ENCODE measurements at regions not wholly inside any gene's neighbourhood (a gene's known extent, or its start where the extent isn't known, plus 50 kb on each side); places are given as distances from the start of the nearest gene placed in this dataset.
"Not testable (repeated sequence)": the region's sequence is repeated elsewhere in the genome, so short reads cannot be mapped to it uniquely, and the experiment has no call there.

- no peak for DNase-seq (ENCODE audit: low read depth)
Measured at GRCh38 chr2:17254421-17254820, 263.8 kb downstream of the RAD51AP2 start.

GRCh38 chr2:17252258-17252657 lies 266.0 kb downstream of the RAD51AP2 start:
- DNase-seq (ENCODE audit: low read depth), result no peak

- no peak for DNase-seq (ENCODE audit: low read depth)
Measured at GRCh38 chr2:17251171-17251570, 267.1 kb downstream of the RAD51AP2 start.

- no peak for DNase-seq (ENCODE audit: low read depth)
Measured at GRCh38 chr2:17249249-17249648, 269.0 kb downstream of the RAD51AP2 start.

- no peak for DNase-seq (ENCODE audit: low read depth)
Measured at GRCh38 chr2:17245906-17246305, 272.3 kb downstream of the RAD51AP2 start.

- no peak for DNase-seq (ENCODE audit: low read depth)
Measured at GRCh38 chr2:17242813-17243485, 275.3 kb downstream of the RAD51AP2 start.

GRCh38 chr2:17239550-17239949 lies 278.7 kb downstream of the RAD51AP2 start:
- DNase-seq (ENCODE audit: low read depth), result no peak

GRCh38 chr2:17235167-17235566 lies 283.1 kb downstream of the RAD51AP2 start:
- no peak for DNase-seq (ENCODE audit: low read depth)

GRCh38 chr2:17232776-17233556 lies 285.3 kb downstream of the RAD51AP2 start:
- DNase-seq (ENCODE audit: low read depth), result no peak

- no peak for DNase-seq (ENCODE audit: low read depth)
Measured at GRCh38 chr2:17231394-17231965, 286.8 kb downstream of the RAD51AP2 start.

- DNase-seq (ENCODE audit: low read depth), result no peak
Measured at GRCh38 chr2:17229414-17229813, 288.8 kb downstream of the RAD51AP2 start.

GRCh38 chr2:17228461-17228860 lies 289.8 kb downstream of the RAD51AP2 start:
- DNase-seq (ENCODE audit: low read depth), result no peak

- DNase-seq (ENCODE audit: low read depth), result no peak
Measured at GRCh38 chr2:17227856-17228255, 290.4 kb downstream of the RAD51AP2 start.

GRCh38 chr2:17226941-17227490 lies 291.2 kb downstream of the RAD51AP2 start:
- DNase-seq (ENCODE audit: low read depth), result no peak

GRCh38 chr2:17223211-17223610 lies 295.0 kb downstream of the RAD51AP2 start:
- DNase-seq (ENCODE audit: low read depth), result no peak

- no peak for DNase-seq (ENCODE audit: low read depth)
Measured at GRCh38 chr2:17208511-17208910, 309.7 kb downstream of the RAD51AP2 start.

GRCh38 chr2:17206771-17207170 lies 311.5 kb downstream of the RAD51AP2 start:
- no peak for DNase-seq (ENCODE audit: low read depth)

GRCh38 chr2:17204214-17204613 lies 314.0 kb downstream of the RAD51AP2 start:
- DNase-seq (ENCODE audit: low read depth), result not testable (repeated sequence)

- DNase-seq (ENCODE audit: low read depth), result not testable (repeated sequence)
Measured at GRCh38 chr2:17202628-17203027, 315.6 kb downstream of the RAD51AP2 start.

- no peak for DNase-seq (ENCODE audit: low read depth)
Measured at GRCh38 chr2:17199741-17200140, 318.5 kb downstream of the RAD51AP2 start.

- no peak for DNase-seq (ENCODE audit: low read depth)
Measured at GRCh38 chr2:17196380-17196779, 321.9 kb downstream of the RAD51AP2 start.

GRCh38 chr2:17195016-17195415 lies 323.2 kb downstream of the RAD51AP2 start:
- DNase-seq (ENCODE audit: low read depth), result no peak

GRCh38 chr2:17194083-17194482 lies 324.2 kb downstream of the RAD51AP2 start:
- no peak for DNase-seq (ENCODE audit: low read depth)
